ENCODE measurements at regions not wholly inside any gene's neighbourhood (a gene's known extent, or its start where the extent isn't known, plus 50 kb on each side); places are given as distances from the start of the nearest gene placed in this dataset.

DNA sequence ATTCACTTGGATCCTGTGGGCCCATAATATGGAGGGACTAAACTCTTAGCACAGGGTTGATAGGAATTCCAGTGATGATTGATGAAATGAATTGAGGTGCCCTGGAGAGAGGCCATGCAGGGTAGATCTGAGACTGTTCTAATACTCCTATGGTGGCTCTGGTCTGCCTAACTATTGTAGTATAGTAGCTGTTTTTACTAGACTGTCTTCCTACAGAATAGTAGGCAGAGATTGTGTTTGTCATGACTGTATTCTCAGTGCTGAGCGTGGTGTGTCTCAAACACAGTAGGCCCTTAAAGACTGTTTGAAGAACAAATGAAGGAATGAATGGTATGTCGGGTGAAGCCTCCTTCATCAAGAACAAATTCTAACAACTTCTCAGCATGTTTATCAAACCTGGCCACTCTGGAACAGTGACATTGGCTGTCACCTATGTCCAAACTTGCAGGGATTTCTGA lies 107.0 kb upstream of the SESN3 start:
- TF ChIP-seq CTCF (IDR thresholded peaks at IDR 0.05) = no peak
- H3K27me3 ChIP-seq = no peaks in the 10 kb centered on the region
- H3K9me3 ChIP-seq = no peaks in the 10 kb centered on the region
- intact Hi-C loops (cut with DNase I) = no loop called here
- peak overlapping the region in 2 of 4 donors; percentile 64 to 74 for H3K27ac ChIP-seq
- peaks cover 0 to 8% (median 0%) of the 10 kb centered on the region in 3 donors for H3K4me1 ChIP-seq
- no peak overlapping the region for H3K4me3 ChIP-seq
- 63 to 80% methylated on average over 2 of the region's 2 CpGs for WGBS, 2 donors
- FAIRE-seq = no peak
- H3K36me3 ChIP-seq = no peaks in the 10 kb centered on the region
- no peak for DNase-seq
- ATAC-seq = peak in 2 of 4 donors; percentile 14 to 30

GRCh38 chr11:95337175-95337957 lies 106.4 kb upstream of the SESN3 start:
- Histone ChIP-seq H3K4me1 (peaks cover 0 to 8% (median 0%) of the 10 kb centered on the region in 3 donors), H3K27ac (peak overlapping the region in 3 of 4 donors; percentile 25 to 74 (median 64)), H3K27me3 (no peaks in the 10 kb centered on the region), H3K9me3 (no peaks in the 10 kb centered on the region), H3K36me3 (no peaks in the 10 kb centered on the region), H3K4me3 (no peak overlapping the region)
- FAIRE-seq (no peak), ATAC-seq (peak in 3 of 4 donors; percentile 62 to 65 (median 64)), DNase-seq (no peak)
- TF ChIP-seq CTCF (IDR thresholded peaks at IDR 0.05) = no peak
- intact Hi-C loops (cut with DNase I) = no loop called here
- WGBS, 2 donors = 47 to 48% methylated on average over 14 of the region's 14 CpGs

GRCh38 chr11:95335989-95336388 lies 105.0 kb upstream of the SESN3 start:
- Histone ChIP-seq H3K27me3 (no peaks in the 10 kb centered on the region), H3K4me1 (peaks cover 0 to 8% (median 0%) of the 10 kb centered on the region in 3 donors), H3K4me3 (no peak overlapping the region), H3K36me3 (no peaks in the 10 kb centered on the region), H3K27ac (no peak overlapping the region), H3K9me3 (no peaks in the 10 kb centered on the region)
- no peak for TF ChIP-seq CTCF (IDR thresholded peaks at IDR 0.05)
- intact Hi-C loops (cut with DNase I) = no loop called here
- FAIRE-seq (no peak), DNase-seq (no peak), ATAC-seq (no peak)
- 84 to 90% methylated on average over 3 of the region's 3 CpGs for WGBS, 2 donors

DNA sequence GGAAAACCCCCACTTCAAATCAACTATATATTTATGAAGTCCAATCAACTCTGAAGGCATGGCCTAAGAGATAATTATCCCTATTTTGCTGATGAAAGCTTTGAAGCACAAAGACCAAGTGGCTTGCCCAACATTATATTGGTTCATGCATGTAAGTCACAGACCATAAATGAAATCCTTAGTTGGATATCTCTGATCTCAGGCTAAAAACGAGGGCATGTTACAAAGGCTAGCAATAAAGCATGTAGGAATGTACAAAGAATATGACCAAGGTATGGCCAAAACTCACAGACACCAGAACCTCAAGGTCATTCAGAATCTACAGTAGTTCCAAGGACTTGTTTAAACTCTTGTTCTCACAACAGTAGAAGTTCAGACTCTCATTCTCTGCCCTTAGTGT lies 100.2 kb upstream of the SESN3 start:
- 36 to 50% methylated on average over 1 of the region's 1 CpG for WGBS, 2 donors
- FAIRE-seq = no peak

More for the DNA sequence above, 100.2 kb upstream of the SESN3 start:
- intact Hi-C loops (cut with DNase I) = no loop called here
- no peak for ATAC-seq
- no peak for DNase-seq
- Histone ChIP-seq H3K4me3 (no peak overlapping the region), H3K4me1 (no peaks in the 10 kb centered on the region), H3K36me3 (no peaks in the 10 kb centered on the region), H3K9me3 (no peaks in the 10 kb centered on the region), H3K27ac (no peak overlapping the region), H3K27me3 (no peaks in the 10 kb centered on the region)
- TF ChIP-seq CTCF (IDR thresholded peaks at IDR 0.05) = no peak

Measured in pancreas (tissue), 10 donors.